GM19239 (cell line): ENCODE measurements at regions not wholly inside any gene's neighbourhood (a gene's known extent, or its start where the extent isn't known, plus 50 kb on each side); places are given as distances from the start of the nearest gene placed in this dataset.

ENCODE experiments used
- DNase-seq: peaks from one replicate; pipeline ENCODE4 v3.0.0; 2011; ENCODE audit warnings: low spot score; ENCODE audit not compliant: insufficient read length
- FAIRE-seq: peaks from 2 replicates; lab custom pipeline; 2011; peaks lifted over from hg19 to GRCh38; lab: Jason Lieb, UNC

- no peak for FAIRE-seq
- DNase-seq: no peak
Measured at GRCh38 chr7:142321391-142321790, 63.5 kb upstream of the PRSS58 start.

GRCh38 chr7:142320883-142321282 is 63.0 kb upstream of the PRSS58 start:
- no peak for DNase-seq
- no peak for FAIRE-seq

GRCh38 chr7:142319970-142320369 is 62.1 kb upstream of the PRSS58 start:
- FAIRE-seq (no peak), DNase-seq (no peak)

GRCh38 chr7:142314281-142314680 is 56.4 kb upstream of the PRSS58 start:
- no peak for FAIRE-seq
- no peak for DNase-seq

- FAIRE-seq: no peak
- DNase-seq: no peak
Measured at GRCh38 chr7:142313528-142313927, 55.7 kb upstream of the PRSS58 start.

GRCh38 chr7:142311876-142312275 is 54.0 kb upstream of the PRSS58 start:
- FAIRE-seq: no peak
- DNase-seq: no peak

- DNase-seq: no peak
- no peak for FAIRE-seq
Measured at GRCh38 chr7:142308918-142309317, 51.1 kb upstream of the PRSS58 start.

GRCh38 chr7:142308326-142308725 is 50.5 kb upstream of the PRSS58 start:
- no peak for FAIRE-seq
- DNase-seq: no peak
